ENCODE measurements at regions not wholly inside any gene's neighbourhood (a gene's known extent, or its start where the extent isn't known, plus 50 kb on each side); places are given as distances from the start of the nearest gene placed in this dataset.

- Histone ChIP-seq H3K9me3 (ENCODE audit: control insufficient read depth, low read length) (no peaks in the 10 kb centered on the region), H3K4me1 (ENCODE audit: control insufficient read depth, insufficient read depth, low read length) (no peaks in the 10 kb centered on the region), H3K9ac (ENCODE audit: extremely low read depth, low read length, poor library complexity, severe bottlenecking) (no peak overlapping the region), H3K27ac (ENCODE audit: low read depth, low read length) (peak overlapping the region; percentile 47), H3K36me3 (ENCODE audit: control insufficient read depth, insufficient read depth, low read length) (no peaks in the 10 kb centered on the region), H3K27me3 (ENCODE audit: control insufficient read depth, insufficient read depth, low read length, poor library complexity, severe bottlenecking) (no peaks in the 10 kb centered on the region), H3K4me3 (ENCODE audit: low read length) (no peak overlapping the region)
- Mint-ChIP-seq H3K9me3 (no peaks in the 10 kb centered on the region), H3K36me3 (ENCODE audit: low read depth) (no peaks in the 10 kb centered on the region), H3K27me3 (ENCODE audit: insufficient read depth) (peaks cover 4% of the 10 kb centered on the region), H3K4me3 (no peak overlapping the region), H3K4me1 (no peaks in the 10 kb centered on the region), H3K27ac (no peak overlapping the region)
- TF ChIP-seq CTCF (conservative IDR thresholded peaks at IDR 0.05) = no peak
- DNase-seq = no peak
- WGBS, 2 experiments (ENCODE audit: insufficient coverage in 1 of 2, insufficient read length in 1 of 2) = 79 to 92% methylated on average over 5 to 8 of the region's 9 CpGs
Observed at GRCh38 chr2:59879700-59880131, 673.7 kb downstream of the BCL11A start.

- no peak overlapping the region for H3K4me3 ChIP-seq (ENCODE audit: low read length)
- no peak overlapping the region for H3K4me3 Mint-ChIP-seq
- H3K36me3 ChIP-seq (ENCODE audit: control insufficient read depth, insufficient read depth, low read length) = no peaks in the 10 kb centered on the region
- no peak overlapping the region for H3K27ac Mint-ChIP-seq
- H3K9me3 ChIP-seq (ENCODE audit: control insufficient read depth, low read length) = no peaks in the 10 kb centered on the region
- no peak for DNase-seq
- H3K9ac ChIP-seq (ENCODE audit: extremely low read depth, low read length, poor library complexity, severe bottlenecking) = no peak overlapping the region
- 92 to 97% methylated on average over 5 of the region's 5 CpGs for WGBS, 2 experiments (ENCODE audit: insufficient coverage in 1 of 2, insufficient read length in 1 of 2)
- H3K4me1 Mint-ChIP-seq = no peaks in the 10 kb centered on the region
- no peaks in the 10 kb centered on the region for H3K36me3 Mint-ChIP-seq (ENCODE audit: low read depth)
- peaks cover 4% of the 10 kb centered on the region for H3K27me3 Mint-ChIP-seq (ENCODE audit: insufficient read depth)
- no peaks in the 10 kb centered on the region for H3K9me3 Mint-ChIP-seq
- H3K4me1 ChIP-seq (ENCODE audit: control insufficient read depth, insufficient read depth, low read length) = no peaks in the 10 kb centered on the region
- TF ChIP-seq CTCF (conservative IDR thresholded peaks at IDR 0.05) = no peak
- no peaks in the 10 kb centered on the region for H3K27me3 ChIP-seq (ENCODE audit: control insufficient read depth, insufficient read depth, low read length, poor library complexity, severe bottlenecking)
- H3K27ac ChIP-seq (ENCODE audit: low read depth, low read length) = no peak overlapping the region
Observed at GRCh38 chr2:59875836-59876235, 677.6 kb downstream of the BCL11A start.

- Mint-ChIP-seq H3K27ac (no peak overlapping the region), H3K4me3 (no peak overlapping the region), H3K4me1 (peaks cover under 1% of the 10 kb centered on the region), H3K27me3 (ENCODE audit: insufficient read depth) (peaks cover 4% of the 10 kb centered on the region), H3K36me3 (ENCODE audit: low read depth) (no peaks in the 10 kb centered on the region), H3K9me3 (no peaks in the 10 kb centered on the region)
- TF ChIP-seq CTCF (conservative IDR thresholded peaks at IDR 0.05) = no peak
- H3K36me3 ChIP-seq (ENCODE audit: control insufficient read depth, insufficient read depth, low read length) = no peaks in the 10 kb centered on the region
- no peak overlapping the region for H3K4me3 ChIP-seq (ENCODE audit: low read length)
- no peaks in the 10 kb centered on the region for H3K27me3 ChIP-seq (ENCODE audit: control insufficient read depth, insufficient read depth, low read length, poor library complexity, severe bottlenecking)
- no peak for DNase-seq
- no peak overlapping the region for H3K9ac ChIP-seq (ENCODE audit: extremely low read depth, low read length, poor library complexity, severe bottlenecking)
- WGBS, 2 experiments (ENCODE audit: insufficient coverage in 1 of 2, insufficient read length in 1 of 2) = 90 to 100% methylated on average over 1 to 2 of the region's 2 CpGs
- no peaks in the 10 kb centered on the region for H3K4me1 ChIP-seq (ENCODE audit: control insufficient read depth, insufficient read depth, low read length)
- no peak overlapping the region for H3K27ac ChIP-seq (ENCODE audit: low read depth, low read length)
- H3K9me3 ChIP-seq (ENCODE audit: control insufficient read depth, low read length) = no peaks in the 10 kb centered on the region
Observed at GRCh38 chr2:59874971-59875755, 678.3 kb downstream of the BCL11A start.

Measured in endodermal cell (in vitro differentiated cells).